8988T (cell line): ENCODE measurements at regions not wholly inside any gene's neighbourhood (a gene's known extent, or its start where the extent isn't known, plus 50 kb on each side); places are given as distances from the start of the nearest gene placed in this dataset.

Experiments
- DNase-seq: peaks from one replicate; pipeline ENCODE4 v3.0.0; 2011

- DNase-seq = no peak
These were observed 208.0 kb upstream of the DMRT1 start for GRCh38 chr9:633461-633860.

- no peak for DNase-seq
These were observed 204.4 kb upstream of the DMRT1 start for GRCh38 chr9:636931-637591.

GRCh38 chr9:638152-638551 is 203.3 kb upstream of the DMRT1 start:
- no peak for DNase-seq

- no peak for DNase-seq
These were observed 199.5 kb upstream of the DMRT1 start for GRCh38 chr9:642014-642413.

GRCh38 chr9:643966-644365 is 197.5 kb upstream of the DMRT1 start:
- no peak for DNase-seq

GRCh38 chr9:647522-647921 is 194.0 kb upstream of the DMRT1 start:
- no peak for DNase-seq

GRCh38 chr9:649128-650074 is 192.1 kb upstream of the DMRT1 start:
- DNase-seq = no peak

GRCh38 chr9:650362-650761 is 191.1 kb upstream of the DMRT1 start:
- DNase-seq = no peak

- no peak for DNase-seq
These were observed 190.1 kb upstream of the DMRT1 start for GRCh38 chr9:651371-651770.

GRCh38 chr9:652914-653313 is 188.6 kb upstream of the DMRT1 start:
- no peak for DNase-seq

- DNase-seq = no peak
These were observed 188.1 kb upstream of the DMRT1 start for GRCh38 chr9:653421-653820.

- DNase-seq = no peak
These were observed 187.6 kb upstream of the DMRT1 start for GRCh38 chr9:653856-654387.

GRCh38 chr9:655875-656274 is 185.6 kb upstream of the DMRT1 start:
- DNase-seq = no peak

- DNase-seq = no peak
These were observed 184.4 kb upstream of the DMRT1 start for GRCh38 chr9:656926-657568.

GRCh38 chr9:659286-659685 is 182.2 kb upstream of the DMRT1 start:
- no peak for DNase-seq

GRCh38 chr9:660227-660626 is 181.3 kb upstream of the DMRT1 start:
- no peak for DNase-seq

GRCh38 chr9:663541-663940 is 178.0 kb upstream of the DMRT1 start:
- DNase-seq = no peak

- no peak for DNase-seq
These were observed 176.2 kb upstream of the DMRT1 start for GRCh38 chr9:665296-665695.

- DNase-seq = no peak
These were observed 169.5 kb upstream of the DMRT1 start for GRCh38 chr9:671997-672396.

GRCh38 chr9:672851-673250 is 168.6 kb upstream of the DMRT1 start:
- no peak for DNase-seq

- no peak for DNase-seq
These were observed 168.1 kb upstream of the DMRT1 start for GRCh38 chr9:673264-673965.

- no peak for DNase-seq
These were observed 167.5 kb upstream of the DMRT1 start for GRCh38 chr9:673966-674526.
